ENCODE measurements at regions not wholly inside any gene's neighbourhood (a gene's known extent, or its start where the extent isn't known, plus 50 kb on each side); places are given as distances from the start of the nearest gene placed in this dataset.
"Not testable (repeated sequence)": the region's sequence is repeated elsewhere in the genome, so short reads cannot be mapped to it uniquely, and the experiment has no call there.

DNA sequence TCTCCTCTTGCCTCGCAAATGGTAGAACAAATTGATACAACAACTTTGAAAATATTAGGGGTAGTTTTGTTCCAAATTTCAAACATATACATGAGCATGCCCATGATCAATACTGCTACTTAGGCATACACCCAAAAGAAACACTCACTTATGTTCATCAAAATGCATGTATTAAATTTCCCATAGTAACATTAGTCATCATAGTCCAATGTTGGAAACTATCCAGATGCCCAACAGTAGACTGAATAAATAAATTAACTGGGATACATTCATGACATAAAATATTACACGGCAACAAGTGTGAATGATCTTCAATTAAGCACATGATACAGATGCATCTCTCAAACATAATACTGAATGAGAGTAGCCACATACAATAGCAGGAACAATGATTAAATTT is 391.6 kb downstream of the CDH11 start:
- DNase-seq (ENCODE audit: low spot score): no peak

DNA sequence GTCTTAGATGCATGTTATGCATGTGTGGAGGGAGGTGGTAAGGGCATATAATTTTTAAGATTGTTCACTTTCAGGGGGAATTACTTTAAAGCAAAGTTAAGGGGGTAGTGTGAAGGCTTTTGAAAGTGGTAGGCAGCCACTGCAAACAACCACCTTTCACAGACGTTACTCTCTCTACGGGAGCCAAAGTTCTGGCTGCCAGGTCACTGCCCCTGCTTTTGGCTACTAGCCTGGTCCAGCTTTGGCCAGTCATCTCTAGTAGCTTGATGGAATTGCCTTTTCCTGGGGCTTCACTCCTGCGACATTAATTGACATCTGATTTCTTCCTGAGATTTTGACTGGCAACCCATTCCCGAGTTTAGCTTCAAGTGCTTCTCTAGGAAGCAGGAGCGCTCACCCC is 397.5 kb downstream of the CDH11 start:
- DNase-seq (ENCODE audit: low spot score): no peak

GRCh38 chr16:64718486-64718885 is 403.4 kb downstream of the CDH11 start:
- DNase-seq (ENCODE audit: low spot score): no peak

DNA sequence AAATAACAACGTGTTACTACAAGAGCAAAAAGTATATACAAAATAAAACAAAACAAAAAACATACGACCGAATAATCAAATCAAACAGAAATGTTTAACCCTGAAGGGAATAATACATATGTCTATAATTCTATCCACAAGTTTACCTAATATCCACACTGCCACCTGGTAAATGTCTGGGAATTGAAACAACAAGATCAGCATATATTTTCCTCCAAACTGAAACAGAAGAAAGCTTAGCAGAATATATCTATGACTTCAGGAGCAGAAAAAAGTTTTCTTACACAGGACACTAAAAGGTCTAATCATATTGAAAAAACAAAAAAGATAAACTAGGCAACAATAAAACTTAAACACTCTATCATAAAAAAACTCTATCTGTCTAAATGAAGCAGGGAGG is 404.0 kb downstream of the CDH11 start:
- DNase-seq (ENCODE audit: low spot score): no peak

GRCh38 chr16:64715624-64716023 is 406.2 kb downstream of the CDH11 start:
- no peak for DNase-seq (ENCODE audit: low spot score)

GRCh38 chr16:64712026-64712425 is 409.8 kb downstream of the CDH11 start:
- no peak for DNase-seq (ENCODE audit: low spot score)

DNA sequence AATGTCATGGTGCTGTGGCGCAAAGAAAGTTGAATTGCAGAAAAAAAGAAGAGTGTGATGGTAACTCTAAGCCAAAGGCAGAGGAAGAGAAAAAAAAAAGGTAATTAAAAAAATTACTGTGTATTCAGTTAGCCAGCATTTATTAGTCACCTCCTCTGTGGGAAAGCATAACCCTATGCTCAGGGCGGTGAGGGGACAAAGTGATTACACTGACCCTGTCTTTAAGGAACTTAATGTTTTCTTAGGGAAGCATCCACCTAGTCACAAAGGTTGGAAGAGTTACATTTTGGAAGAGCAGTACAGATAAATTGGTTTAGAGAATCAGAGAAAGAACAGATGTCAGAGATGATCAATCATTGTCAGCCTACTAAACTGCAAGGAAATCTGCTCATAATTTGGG is 410.3 kb downstream of the CDH11 start:
- DNase-seq (ENCODE audit: low spot score): no peak

GRCh38 chr16:64711026-64711425 is 410.8 kb downstream of the CDH11 start:
- DNase-seq (ENCODE audit: low spot score): no peak

GRCh38 chr16:64705443-64705842 is 416.4 kb downstream of the CDH11 start:
- no peak for DNase-seq (ENCODE audit: low spot score)

DNA sequence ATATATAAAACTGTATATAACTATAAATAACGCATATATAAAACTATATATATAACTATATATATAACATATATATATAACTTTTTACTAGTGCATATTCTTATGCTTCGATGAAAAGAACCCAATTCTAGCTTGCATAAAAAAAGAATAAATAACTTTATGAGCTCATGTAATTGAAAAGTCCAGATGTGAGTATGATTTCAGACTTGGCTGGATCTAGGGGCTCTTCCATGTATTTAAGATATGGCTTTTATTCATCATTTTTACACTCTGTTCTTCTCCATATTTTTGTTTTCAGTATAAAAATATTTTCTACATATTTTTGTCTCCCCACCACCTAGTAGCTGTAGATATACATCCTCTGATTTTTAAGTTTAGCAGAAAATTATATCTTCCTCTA is 417.5 kb downstream of the CDH11 start:
- no peak for DNase-seq (ENCODE audit: low spot score)

DNA sequence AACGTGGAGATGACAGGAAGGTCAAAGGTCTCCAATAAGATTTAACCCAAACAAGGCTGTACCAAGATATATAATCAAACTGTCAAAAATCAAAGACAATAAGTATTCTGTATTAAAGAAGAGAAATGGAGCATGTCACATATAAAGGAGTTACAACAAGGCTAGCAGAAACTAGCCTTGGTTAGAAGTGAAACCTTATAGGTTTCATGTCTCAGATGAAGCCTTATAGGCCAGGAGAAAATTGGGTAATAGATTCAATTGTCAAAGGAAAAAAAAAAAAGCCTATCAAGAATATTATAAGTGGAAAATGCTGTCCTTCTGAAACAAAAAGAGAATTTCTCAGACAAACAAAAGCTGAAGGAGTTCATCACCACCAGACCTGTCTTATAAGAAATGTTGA is 419.4 kb downstream of the CDH11 start:
- DNase-seq (ENCODE audit: low spot score): no peak

DNA sequence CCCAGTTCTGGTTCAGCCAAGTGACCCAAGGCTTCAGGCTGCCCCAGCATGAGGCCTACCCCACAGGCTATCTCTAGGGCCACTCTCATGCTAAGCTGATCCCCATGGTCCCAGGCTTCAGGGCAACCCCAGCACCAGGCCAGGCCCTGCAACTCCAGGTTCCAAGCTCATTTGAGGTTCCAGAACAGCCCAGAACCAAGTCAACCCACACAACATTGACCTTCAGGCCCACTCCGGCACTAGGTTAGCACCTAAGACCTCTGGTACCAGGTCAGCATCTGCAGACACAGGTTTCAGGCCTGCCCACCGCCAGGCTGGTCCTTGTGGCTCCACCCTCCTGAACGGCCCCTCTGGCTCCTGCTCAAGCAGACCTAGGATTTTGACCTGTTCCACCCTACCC is 421.2 kb downstream of the CDH11 start:
- no peak for DNase-seq (ENCODE audit: low spot score)

DNA sequence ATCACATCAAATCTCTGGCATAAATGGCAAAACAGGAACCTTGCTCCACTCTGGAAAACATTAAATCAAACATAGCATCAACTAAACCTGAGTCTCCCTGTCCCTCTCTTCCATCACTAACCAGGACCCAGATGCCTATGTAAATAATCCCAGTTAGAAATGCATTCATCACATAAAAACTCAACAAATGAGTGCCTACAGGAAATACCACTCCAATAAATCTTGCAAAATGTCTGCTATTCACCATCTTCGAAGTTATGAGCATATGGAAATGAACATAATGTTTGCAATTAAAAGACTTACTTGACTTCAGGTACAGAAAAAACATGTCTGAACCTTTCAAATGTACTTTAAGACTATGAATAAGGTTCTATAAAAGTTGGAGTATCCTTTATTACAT is 425.0 kb downstream of the CDH11 start:
- DNase-seq (ENCODE audit: low spot score): no peak

- no peak for DNase-seq (ENCODE audit: low spot score)
These were observed 426.2 kb downstream of the CDH11 start for GRCh38 chr16:64695684-64696083.

DNA sequence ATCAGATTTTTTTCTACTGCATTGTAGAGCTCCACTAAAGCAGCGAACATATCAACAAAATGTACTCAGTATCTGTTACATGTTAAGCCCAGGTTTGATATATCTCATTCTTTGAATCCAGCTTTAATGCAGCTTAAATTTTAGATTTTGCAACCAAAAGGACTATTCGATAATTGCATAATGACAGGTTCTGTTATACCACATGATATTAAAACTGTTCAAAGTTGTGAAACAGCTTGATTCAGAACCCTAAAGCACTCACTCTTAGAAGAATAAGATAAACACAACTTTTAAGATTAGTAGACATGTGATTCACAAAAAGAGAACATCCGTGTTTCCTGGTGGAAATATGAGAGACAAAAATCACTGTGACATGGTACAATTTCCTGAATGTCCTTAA is 427.9 kb downstream of the CDH11 start:
- DNase-seq (ENCODE audit: low spot score): no peak

- DNase-seq (ENCODE audit: low spot score): no peak
These were observed 434.1 kb downstream of the CDH11 start for GRCh38 chr16:64687786-64688185.

GRCh38 chr16:64687123-64687522 is 434.7 kb downstream of the CDH11 start:
- DNase-seq (ENCODE audit: low spot score): no peak

- DNase-seq (ENCODE audit: low spot score): no peak
These were observed 441.7 kb downstream of the CDH11 start for GRCh38 chr16:64679976-64680690.

DNA sequence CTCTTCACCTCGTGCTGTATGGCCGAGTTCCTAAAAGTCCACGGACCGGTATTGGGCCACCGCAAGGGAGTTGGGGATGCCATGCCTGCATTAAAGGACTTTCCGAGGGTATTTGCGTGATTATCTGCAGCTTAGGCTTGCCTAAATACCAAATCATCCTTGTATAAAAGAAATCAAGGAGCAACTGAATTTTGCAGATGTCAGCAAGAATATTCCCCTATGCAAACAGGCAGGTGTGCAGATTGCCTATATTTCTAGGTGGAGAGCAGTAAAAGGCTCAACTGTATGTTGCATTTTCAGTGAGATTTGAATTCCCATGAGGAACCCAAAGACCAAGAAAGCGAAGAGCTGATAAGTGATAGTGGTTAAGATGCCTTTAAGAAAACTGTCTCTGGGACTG is 452.3 kb downstream of the CDH11 start:
- DNase-seq (ENCODE audit: low spot score): no peak

GRCh38 chr16:64667334-64667877 is 454.5 kb downstream of the CDH11 start:
- DNase-seq (ENCODE audit: low spot score): no peak

GRCh38 chr16:64662312-64662711 is 459.6 kb downstream of the CDH11 start:
- DNase-seq (ENCODE audit: low spot score): not testable (repeated sequence)

GRCh38 chr16:64659866-64660265 is 462.0 kb downstream of the CDH11 start:
- DNase-seq (ENCODE audit: low spot score): no peak

DNA sequence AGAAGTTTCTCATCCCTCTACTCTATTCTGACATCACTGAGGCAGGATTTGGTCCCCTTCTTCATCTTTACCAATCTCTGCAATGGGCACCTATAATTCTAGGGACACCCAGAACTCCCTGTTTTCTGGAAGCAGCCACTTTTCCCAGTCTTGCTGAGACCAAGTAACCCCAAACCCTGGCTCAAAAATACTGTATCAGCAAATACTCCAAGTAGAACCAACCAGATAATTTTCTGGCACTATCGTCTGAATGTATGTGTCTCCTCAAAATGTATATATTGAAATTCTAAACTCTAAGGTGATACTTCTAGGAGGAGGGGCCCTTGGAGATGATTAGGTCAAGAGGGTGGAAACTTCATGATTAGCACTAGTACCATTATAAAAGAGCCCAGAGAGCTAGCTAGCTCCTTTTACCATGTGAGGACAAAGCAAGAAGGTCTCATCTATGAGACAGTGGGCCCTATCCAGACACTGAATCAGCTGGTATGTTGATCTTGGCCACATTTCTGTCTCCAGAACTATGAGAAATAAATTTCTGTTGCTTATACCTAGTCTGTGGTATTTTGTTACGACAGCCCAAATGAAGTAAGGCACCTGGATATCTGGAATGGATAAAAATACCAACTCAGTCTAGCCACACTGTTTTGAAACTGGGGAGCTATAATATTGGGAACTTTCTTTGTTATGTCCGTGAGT is 464.4 kb downstream of the CDH11 start:
- DNase-seq (ENCODE audit: low spot score): no peak

All from mucosa of gallbladder (tissue), 1 donor.